22Rv1 (cell line): ENCODE measurements at regions not wholly inside any gene's neighbourhood (a gene's known extent, or its start where the extent isn't known, plus 50 kb on each side); places are given as distances from the start of the nearest gene placed in this dataset.

Source experiments
- ZFX ChIP-seq: fragments of 450-650 bp; IDR thresholded peaks from 2 replicates; pipeline ENCODE4 v1.6.1; 2017; ENCODE audit warnings: antibody characterized with exemption, borderline replicate concordance
- TF ChIP-seq, protein P1 (sequence below): fragments of 450-650 bp; IDR thresholded peaks from 2 replicates; pipeline ENCODE4 v1.5.1; 2017; ENCODE audit warnings: mild to moderate bottlenecking

DNA sequence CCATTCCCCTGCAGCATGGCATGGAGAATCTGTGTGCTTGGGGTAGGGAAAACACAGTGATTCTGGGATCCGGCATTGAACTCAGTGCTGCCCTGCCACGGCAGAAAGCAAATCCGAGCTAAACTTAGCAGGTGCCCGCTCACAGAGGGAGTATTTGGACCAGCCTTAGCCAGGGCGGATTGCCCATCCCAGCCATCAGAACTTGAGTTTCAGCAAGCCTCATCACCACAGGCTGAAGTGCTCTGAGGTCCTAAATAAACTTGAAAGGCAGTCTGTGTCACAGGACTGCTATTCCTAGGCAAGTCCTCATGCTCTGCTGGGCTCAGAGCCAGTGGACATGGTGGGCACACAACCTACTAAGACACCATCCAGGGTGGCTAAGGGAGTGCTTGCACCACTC, 86.2 kb upstream of the YPEL5 start:
- TF ChIP-seq, protein P1, sequence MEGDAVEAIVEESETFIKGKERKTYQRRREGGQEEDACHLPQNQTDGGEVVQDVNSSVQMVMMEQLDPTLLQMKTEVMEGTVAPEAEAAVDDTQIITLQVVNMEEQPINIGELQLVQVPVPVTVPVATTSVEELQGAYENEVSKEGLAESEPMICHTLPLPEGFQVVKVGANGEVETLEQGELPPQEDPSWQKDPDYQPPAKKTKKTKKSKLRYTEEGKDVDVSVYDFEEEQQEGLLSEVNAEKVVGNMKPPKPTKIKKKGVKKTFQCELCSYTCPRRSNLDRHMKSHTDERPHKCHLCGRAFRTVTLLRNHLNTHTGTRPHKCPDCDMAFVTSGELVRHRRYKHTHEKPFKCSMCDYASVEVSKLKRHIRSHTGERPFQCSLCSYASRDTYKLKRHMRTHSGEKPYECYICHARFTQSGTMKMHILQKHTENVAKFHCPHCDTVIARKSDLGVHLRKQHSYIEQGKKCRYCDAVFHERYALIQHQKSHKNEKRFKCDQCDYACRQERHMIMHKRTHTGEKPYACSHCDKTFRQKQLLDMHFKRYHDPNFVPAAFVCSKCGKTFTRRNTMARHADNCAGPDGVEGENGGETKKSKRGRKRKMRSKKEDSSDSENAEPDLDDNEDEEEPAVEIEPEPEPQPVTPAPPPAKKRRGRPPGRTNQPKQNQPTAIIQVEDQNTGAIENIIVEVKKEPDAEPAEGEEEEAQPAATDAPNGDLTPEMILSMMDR, result no peak
- no peak for TF ChIP-seq ZFX
